Activated CD8-positive, alpha-beta memory T cell treated with anti-CD3 and anti-CD28 coated beads for 4 hours (primary cell): ENCODE measurements at regions not wholly inside any gene's neighbourhood (a gene's known extent, or its start where the extent isn't known, plus 50 kb on each side); places are given as distances from the start of the nearest gene placed in this dataset.

Source experiments
- DNase-seq, 2 donors: peaks; one replicate each; pipeline ENCODE4 v3.0.0-alpha.2; 2020; ENCODE audit warnings: low read depth in 2 of 2

- DNase-seq = no peak
Measured at GRCh38 chr4:11769434-11769833, 340.7 kb upstream of the HS3ST1 start.

- no peak for DNase-seq
Measured at GRCh38 chr4:11768251-11768972, 339.7 kb upstream of the HS3ST1 start.

GRCh38 chr4:11765849-11766453 lies 337.3 kb upstream of the HS3ST1 start:
- no peak for DNase-seq

- no peak for DNase-seq
Measured at GRCh38 chr4:11748164-11748872, 319.6 kb upstream of the HS3ST1 start.

GRCh38 chr4:11746734-11747133 lies 318.0 kb upstream of the HS3ST1 start:
- no peak for DNase-seq

GRCh38 chr4:11743976-11744375 lies 315.3 kb upstream of the HS3ST1 start:
- DNase-seq = no peak

- no peak for DNase-seq
Measured at GRCh38 chr4:11743236-11743635, 314.5 kb upstream of the HS3ST1 start.

GRCh38 chr4:11741190-11741652 lies 312.5 kb upstream of the HS3ST1 start:
- no peak for DNase-seq

GRCh38 chr4:11739992-11740391 lies 311.3 kb upstream of the HS3ST1 start:
- DNase-seq = no peak

- DNase-seq = no peak
Measured at GRCh38 chr4:11736978-11737377, 308.3 kb upstream of the HS3ST1 start.

- no peak for DNase-seq
Measured at GRCh38 chr4:11735651-11736050, 307.0 kb upstream of the HS3ST1 start.

- no peak for DNase-seq
Measured at GRCh38 chr4:11732155-11732554, 303.5 kb upstream of the HS3ST1 start.

- DNase-seq = no peak
Measured at GRCh38 chr4:11730545-11730944, 301.9 kb upstream of the HS3ST1 start.

GRCh38 chr4:11729548-11729947 lies 300.9 kb upstream of the HS3ST1 start:
- no peak for DNase-seq

GRCh38 chr4:11727903-11728564 lies 299.3 kb upstream of the HS3ST1 start:
- DNase-seq = no peak

GRCh38 chr4:11724731-11725130 lies 296.0 kb upstream of the HS3ST1 start:
- no peak for DNase-seq

- DNase-seq = no peak
Measured at GRCh38 chr4:11722223-11722622, 293.5 kb upstream of the HS3ST1 start.

GRCh38 chr4:11720292-11720691 lies 291.6 kb upstream of the HS3ST1 start:
- DNase-seq = no peak

GRCh38 chr4:11719879-11720278 lies 291.2 kb upstream of the HS3ST1 start:
- no peak for DNase-seq

GRCh38 chr4:11715753-11716521 lies 287.2 kb upstream of the HS3ST1 start:
- DNase-seq = no peak

- no peak for DNase-seq
Measured at GRCh38 chr4:11710453-11711093, 281.9 kb upstream of the HS3ST1 start.
